CD4-positive, CD25-positive, alpha-beta regulatory T cell (primary cell): ENCODE measurements at regions not wholly inside any gene's neighbourhood (a gene's known extent, or its start where the extent isn't known, plus 50 kb on each side); places are given as distances from the start of the nearest gene placed in this dataset.

Experiments
- ATAC-seq, 2 donors: fragments of 150-1000 bp; cut with Tn5 transposase; one replicate each; pipeline ENCODE4 v1.10.0; 2021; ENCODE audit warnings: low read depth in 2 of 2, moderate number of reproducible peaks in 2 of 2, moderate library complexity in 1 of 2
- DNase-seq, 3 donors: peaks; one replicate each; pipeline versions ENCODE4 v3.0.0 to v3.0.0-alpha.2; 2012 to 2022; ENCODE audit warnings: mixed read lengths in 1 of 3
- H3K27ac ChIP-seq: one replicate; pipeline ENCODE4 v1.7.0; 2013; ENCODE audit warnings: mild to moderate bottlenecking, low read length; ENCODE audit not compliant: insufficient read depth, poor library complexity, severe bottlenecking
- H3K27me3 ChIP-seq: one replicate; pipeline ENCODE4 v1.7.0; 2013; ENCODE audit warnings: low read length; ENCODE audit not compliant: control insufficient read depth, insufficient read depth
- H3K36me3 ChIP-seq: one replicate; pipeline ENCODE4 v1.7.0; 2013; ENCODE audit warnings: mild to moderate bottlenecking, low read length, moderate library complexity; ENCODE audit not compliant: control insufficient read depth, insufficient read depth
- H3K4me1 ChIP-seq: 2 replicates; pipeline ENCODE4 v1.7.0; 2013; ENCODE audit warnings: mild to moderate bottlenecking, low read length; ENCODE audit not compliant: insufficient read depth, control insufficient read depth, poor library complexity, severe bottlenecking
- H3K4me3 ChIP-seq: one replicate; pipeline ENCODE4 v1.7.0; 2013; ENCODE audit warnings: low read depth, mild to moderate bottlenecking, low read length, moderate library complexity
- H3K9me3 ChIP-seq, 2 experiments: 1 replicate in 1 of 2; 2 replicates in 1 of 2; pipeline ENCODE4 v1.7.0; 2013; ENCODE audit warnings: low read length in 2 of 2, mild to moderate bottlenecking in 1 of 2, moderate library complexity in 1 of 2; ENCODE audit not compliant: control insufficient read depth in 2 of 2
- H3K27ac Mint-ChIP-seq, 3 donors: one replicate each; pipeline ENCODE4 v1.8.0; 2020 to 2022; ENCODE audit warnings: mild to moderate bottlenecking in 3 of 3, mixed read lengths in 3 of 3, moderate library complexity in 2 of 3
- H3K27me3 Mint-ChIP-seq: one replicate; pipeline ENCODE4 v1.8.0; 2022; ENCODE audit warnings: mild to moderate bottlenecking, mixed read lengths
- H3K36me3 Mint-ChIP-seq: one replicate; pipeline ENCODE4 v1.8.0; 2020; ENCODE audit warnings: mixed read lengths
- H3K4me1 Mint-ChIP-seq, 4 donors: one replicate each; pipeline ENCODE4 v1.8.0; 2020 to 2022; ENCODE audit warnings: mixed read lengths in 4 of 4, mild to moderate bottlenecking in 1 of 4
- H3K4me3 Mint-ChIP-seq, 4 donors: one replicate each; pipeline ENCODE4 v1.8.0; 2020 to 2022; ENCODE audit warnings: mild to moderate bottlenecking in 4 of 4, mixed read lengths in 4 of 4, moderate library complexity in 3 of 4
- H3K9me3 Mint-ChIP-seq, 7 donors: one replicate each; pipeline ENCODE4 v1.8.0; 2020 to 2022; ENCODE audit warnings: mixed read lengths in 7 of 7, mild to moderate bottlenecking in 3 of 7, moderate library complexity in 2 of 7

GRCh38 chr3:98980915-98981596 is 79.6 kb upstream of the DCBLD2 start:
- ATAC-seq, result no peak
- Histone ChIP-seq H3K9me3 (no peaks in the 10 kb centered on the region), H3K4me3 (no peak overlapping the region), H3K27ac (no peak overlapping the region), H3K27me3 (no peaks in the 10 kb centered on the region), H3K4me1 (no peaks in the 10 kb centered on the region), H3K36me3 (no peaks in the 10 kb centered on the region)
- H3K36me3 Mint-ChIP-seq, result no peaks in the 10 kb centered on the region
- H3K4me1 Mint-ChIP-seq, result no peaks in the 10 kb centered on the region
- DNase-seq, result no peak
- no peak overlapping the region for H3K4me3 Mint-ChIP-seq
- no peak overlapping the region for H3K27ac Mint-ChIP-seq
- peaks cover 0 to 4% (median 0%) of the 10 kb centered on the region in 7 donors for H3K9me3 Mint-ChIP-seq
- peaks cover 4% of the 10 kb centered on the region for H3K27me3 Mint-ChIP-seq

- no peak overlapping the region for H3K4me3 Mint-ChIP-seq
- H3K9me3 ChIP-seq, result no peaks in the 10 kb centered on the region
- peaks cover 4% of the 10 kb centered on the region for H3K27me3 Mint-ChIP-seq
- H3K4me1 Mint-ChIP-seq, result no peaks in the 10 kb centered on the region
- no peaks in the 10 kb centered on the region for H3K36me3 ChIP-seq
- no peak overlapping the region for H3K27ac ChIP-seq
- H3K4me1 ChIP-seq, result no peaks in the 10 kb centered on the region
- H3K36me3 Mint-ChIP-seq, result no peaks in the 10 kb centered on the region
- H3K27ac Mint-ChIP-seq, result no peak overlapping the region
- no peaks in the 10 kb centered on the region for H3K27me3 ChIP-seq
- no peak overlapping the region for H3K4me3 ChIP-seq
- H3K9me3 Mint-ChIP-seq, result peaks cover 0 to 4% (median 0%) of the 10 kb centered on the region in 7 donors
- DNase-seq (no peak), ATAC-seq (no peak)
Observed at GRCh38 chr3:98979296-98979695, 77.8 kb upstream of the DCBLD2 start.

GRCh38 chr3:98978068-98978811 is 76.7 kb upstream of the DCBLD2 start:
- no peak overlapping the region for H3K4me3 Mint-ChIP-seq
- no peaks in the 10 kb centered on the region for H3K27me3 ChIP-seq
- H3K27ac Mint-ChIP-seq, result no peak overlapping the region
- no peak for DNase-seq
- H3K36me3 Mint-ChIP-seq, result no peaks in the 10 kb centered on the region
- no peaks in the 10 kb centered on the region for H3K4me1 Mint-ChIP-seq
- no peak overlapping the region for H3K27ac ChIP-seq
- peaks cover 4% of the 10 kb centered on the region for H3K27me3 Mint-ChIP-seq
- ATAC-seq, result no peak
- no peak overlapping the region for H3K4me3 ChIP-seq
- no peaks in the 10 kb centered on the region for H3K9me3 ChIP-seq
- H3K9me3 Mint-ChIP-seq, result peaks cover 0 to 4% (median 0%) of the 10 kb centered on the region in 7 donors
- no peaks in the 10 kb centered on the region for H3K36me3 ChIP-seq
- no peaks in the 10 kb centered on the region for H3K4me1 ChIP-seq

- Mint-ChIP-seq H3K27me3 (peaks cover 4% of the 10 kb centered on the region), H3K4me1 (no peaks in the 10 kb centered on the region), H3K27ac (no peak overlapping the region), H3K36me3 (no peaks in the 10 kb centered on the region), H3K4me3 (no peak overlapping the region), H3K9me3 (peaks cover 0 to 4% (median 1%) of the 10 kb centered on the region in 7 donors)
- no peaks in the 10 kb centered on the region for H3K27me3 ChIP-seq
- no peak overlapping the region for H3K4me3 ChIP-seq
- no peaks in the 10 kb centered on the region for H3K4me1 ChIP-seq
- DNase-seq, result no peak
- no peaks in the 10 kb centered on the region for H3K36me3 ChIP-seq
- ATAC-seq, result no peak
- H3K27ac ChIP-seq, result no peak overlapping the region
- H3K9me3 ChIP-seq, result no peaks in the 10 kb centered on the region
Observed at GRCh38 chr3:98977520-98977919, 76.0 kb upstream of the DCBLD2 start.

- Mint-ChIP-seq H3K27me3 (no peaks in the 10 kb centered on the region), H3K36me3 (no peaks in the 10 kb centered on the region), H3K27ac (no peak overlapping the region), H3K4me3 (no peak overlapping the region), H3K4me1 (no peaks in the 10 kb centered on the region), H3K9me3 (peaks cover 0 to 4% (median 1%) of the 10 kb centered on the region in 7 donors)
- Histone ChIP-seq H3K36me3 (no peaks in the 10 kb centered on the region), H3K27ac (no peak overlapping the region), H3K4me3 (no peak overlapping the region), H3K27me3 (no peaks in the 10 kb centered on the region), H3K9me3 (no peaks in the 10 kb centered on the region), H3K4me1 (no peaks in the 10 kb centered on the region)
- no peak for DNase-seq
- no peak for ATAC-seq
Observed at GRCh38 chr3:98974442-98974841, 72.9 kb upstream of the DCBLD2 start.

- no peaks in the 10 kb centered on the region for H3K36me3 Mint-ChIP-seq
- DNase-seq (no peak), ATAC-seq (no peak)
- H3K27ac ChIP-seq, result no peak overlapping the region
- H3K27me3 Mint-ChIP-seq, result no peaks in the 10 kb centered on the region
- no peaks in the 10 kb centered on the region for H3K27me3 ChIP-seq
- peaks cover 0 to 4% (median 1%) of the 10 kb centered on the region in 7 donors for H3K9me3 Mint-ChIP-seq
- no peaks in the 10 kb centered on the region for H3K9me3 ChIP-seq
- no peaks in the 10 kb centered on the region for H3K36me3 ChIP-seq
- no peak overlapping the region for H3K4me3 Mint-ChIP-seq
- no peak overlapping the region for H3K27ac Mint-ChIP-seq
- H3K4me1 Mint-ChIP-seq, result no peaks in the 10 kb centered on the region
- no peak overlapping the region for H3K4me3 ChIP-seq
- H3K4me1 ChIP-seq, result no peaks in the 10 kb centered on the region
Observed at GRCh38 chr3:98972720-98973119, 71.2 kb upstream of the DCBLD2 start.

DNA sequence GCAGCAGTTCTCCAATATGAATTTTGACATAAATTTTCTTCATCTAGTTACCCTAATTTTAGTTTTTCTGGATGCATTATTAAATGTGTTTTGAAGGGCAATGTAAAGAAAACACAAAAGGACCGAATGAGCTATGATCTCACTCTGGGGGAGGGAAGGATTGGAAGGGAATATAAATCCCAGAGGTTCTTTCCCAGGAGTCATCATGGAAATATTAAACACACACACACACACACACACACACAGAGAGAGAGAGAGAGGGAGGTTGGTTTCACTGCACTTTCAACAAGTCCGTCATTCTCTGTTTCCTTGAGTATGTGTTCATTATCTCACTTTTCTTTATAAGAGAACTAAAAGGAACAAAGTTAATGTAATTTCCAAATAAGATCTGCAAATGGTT is 70.7 kb upstream of the DCBLD2 start:
- H3K27me3 Mint-ChIP-seq, result no peaks in the 10 kb centered on the region
- no peak for ATAC-seq
- no peak overlapping the region for H3K27ac Mint-ChIP-seq

More for the DNA sequence above, 70.7 kb upstream of the DCBLD2 start:
- H3K4me1 ChIP-seq, result no peaks in the 10 kb centered on the region
- no peak overlapping the region for H3K4me3 Mint-ChIP-seq
- H3K27me3 ChIP-seq, result no peaks in the 10 kb centered on the region
- H3K4me3 ChIP-seq, result no peak overlapping the region
- no peak for DNase-seq
- H3K9me3 Mint-ChIP-seq, result peaks cover 0 to 4% (median 1%) of the 10 kb centered on the region in 7 donors
- no peaks in the 10 kb centered on the region for H3K36me3 Mint-ChIP-seq
- no peaks in the 10 kb centered on the region for H3K36me3 ChIP-seq
- no peaks in the 10 kb centered on the region for H3K4me1 Mint-ChIP-seq
- H3K27ac ChIP-seq, result no peak overlapping the region
- H3K9me3 ChIP-seq, result no peaks in the 10 kb centered on the region
